WTC11 (cell line): ENCODE measurements at regions not wholly inside any gene's neighbourhood (a gene's known extent, or its start where the extent isn't known, plus 50 kb on each side); places are given as distances from the start of the nearest gene placed in this dataset.

Experiments used
- ATAC-seq: fragments of 200-7000 bp; cut with Tn5 transposase; 2 replicates; pipeline ENCODE4 v1.10.0; 2021; ENCODE audit warnings: mild to moderate bottlenecking, moderate library complexity
- CTCF ChIA-PET: fragments of 300-600 bp; sonication (Branson Sonifier 250); formaldehyde crosslinking; loops from one replicate; lab custom pipeline; 2021; ENCODE audit warnings: antibody characterized with exemption; lab: Charles Lee
- POLR2A ChIA-PET: fragments of 350-600 bp; sonication (Branson Sonifier 250); formaldehyde crosslinking; loops from one replicate; lab custom pipeline; 2021; ENCODE audit warnings: antibody characterized with exemption; lab: Charles Lee
- DNase-seq: peaks from one replicate; pipeline ENCODE4 v3.0.0; 2021; ENCODE audit warnings: low spot score
- H3K27ac Mint-ChIP-seq: 2 replicates; pipeline ENCODE4 v1.8.0; 2021; ENCODE audit warnings: mixed read lengths
- H3K27me3 Mint-ChIP-seq: 2 replicates; pipeline ENCODE4 v1.8.0; 2021; ENCODE audit warnings: low read depth, mild to moderate bottlenecking, moderate library complexity, mixed read lengths
- H3K36me3 Mint-ChIP-seq: 2 replicates; pipeline ENCODE4 v1.8.0; 2021; ENCODE audit warnings: mixed read lengths
- H3K4me1 Mint-ChIP-seq: 2 replicates; pipeline ENCODE4 v1.8.0; 2022; ENCODE audit warnings: mixed read lengths
- H3K4me3 Mint-ChIP-seq: 2 replicates; pipeline ENCODE4 v1.8.0; 2021; ENCODE audit warnings: mild to moderate bottlenecking, moderate library complexity, mixed read lengths
- H3K9me3 Mint-ChIP-seq: 2 replicates; pipeline ENCODE4 v1.8.0; 2021; ENCODE audit warnings: mixed read lengths
- E2F1 ChIP-seq: sonication (generic); formaldehyde crosslinking; IDR thresholded peaks from 2 replicates; pipeline ENCODE4 v1.8.0; 2022; ENCODE audit warnings: mild to moderate bottlenecking, missing genetic modification reagents
- ERG ChIP-seq: fragments of 250-450 bp; sonication (Bioruptor Pico); IDR thresholded peaks from 2 replicates; pipeline ENCODE4 v1.8.0; 2021; ENCODE audit warnings: mild to moderate bottlenecking
- ESRRA ChIP-seq: sonication (generic); formaldehyde crosslinking; IDR thresholded peaks from 2 replicates; pipeline ENCODE4 v1.8.1; 2022; ENCODE audit warnings: mild to moderate bottlenecking, missing genetic modification reagents, borderline replicate concordance
- FOXP1 ChIP-seq: sonication (generic); formaldehyde crosslinking; IDR thresholded peaks from 2 replicates; pipeline ENCODE4 v1.8.0; 2022; ENCODE audit warnings: missing genetic modification reagents, mild to moderate bottlenecking, moderate library complexity, borderline replicate concordance
- GTF2I ChIP-seq: fragments of 250-450 bp; sonication (Bioruptor Pico); conservative IDR thresholded peaks from 2 replicates; pipeline ENCODE4 v1.4.0; 2021; ENCODE audit warnings: mild to moderate bottlenecking
- KAT7 ChIP-seq: sonication (generic); formaldehyde crosslinking; IDR thresholded peaks from 2 replicates; pipeline ENCODE4 v1.8.1; 2023; ENCODE audit warnings: missing genetic modification reagents, mild to moderate bottlenecking, borderline replicate concordance
- MAX ChIP-seq: sonication (generic); formaldehyde crosslinking; IDR thresholded peaks from 2 replicates; pipeline ENCODE4 v1.8.0; 2022; ENCODE audit warnings: mild to moderate bottlenecking, missing genetic modification reagents
- MYBL2 ChIP-seq: sonication (generic); formaldehyde crosslinking; IDR thresholded peaks from 2 replicates; pipeline ENCODE4 v1.8.1; 2023; ENCODE audit warnings: mild to moderate bottlenecking, moderate library complexity, missing genetic modification reagents
- NFATC4 ChIP-seq: fragments of 250-450 bp; sonication (Bioruptor Pico); IDR thresholded peaks from 2 replicates; pipeline ENCODE4 v1.9.0; 2021; ENCODE audit warnings: mild to moderate bottlenecking
- OVOL2 ChIP-seq: fragments of 250-450 bp; sonication (Bioruptor Pico); IDR thresholded peaks from 2 replicates; pipeline ENCODE4 v1.9.0; 2021; ENCODE audit warnings: mild to moderate bottlenecking, borderline replicate concordance
- RORB ChIP-seq: fragments of 250-450 bp; sonication (Bioruptor Pico); IDR thresholded peaks from 2 replicates; pipeline ENCODE4 v1.9.0; 2021; ENCODE audit warnings: mild to moderate bottlenecking
- TCF7 ChIP-seq: sonication (generic); formaldehyde crosslinking; IDR thresholded peaks from 2 replicates; pipeline ENCODE4 v1.8.0; 2022; ENCODE audit warnings: mild to moderate bottlenecking, low read depth, missing genetic modification reagents, moderate library complexity
- TEAD1 ChIP-seq: sonication (generic); formaldehyde crosslinking; IDR thresholded peaks from 2 replicates; pipeline ENCODE4 v1.8.0; 2022; ENCODE audit warnings: mild to moderate bottlenecking, missing genetic modification reagents
- TP53 ChIP-seq: sonication (generic); formaldehyde crosslinking; IDR thresholded peaks from 2 replicates; pipeline ENCODE4 v1.8.1; 2023; ENCODE audit warnings: mild to moderate bottlenecking, missing genetic modification reagents
- USF1 ChIP-seq: sonication (generic); formaldehyde crosslinking; IDR thresholded peaks from 2 replicates; pipeline ENCODE4 v1.8.0; 2022; ENCODE audit warnings: mild to moderate bottlenecking, missing genetic modification reagents
- USF2 ChIP-seq: sonication (generic); formaldehyde crosslinking; IDR thresholded peaks from 2 replicates; pipeline ENCODE4 v1.8.1; 2023; ENCODE audit warnings: mild to moderate bottlenecking, missing genetic modification reagents, moderate library complexity
- ZNF263 ChIP-seq: sonication (generic); formaldehyde crosslinking; IDR thresholded peaks from 2 replicates; pipeline ENCODE4 v1.8.1; 2022; ENCODE audit warnings: low read depth, mild to moderate bottlenecking, moderate library complexity, missing genetic modification reagents
- ZNF396 ChIP-seq: fragments of 250-450 bp; sonication (Bioruptor Pico); IDR thresholded peaks from 2 replicates; pipeline ENCODE4 v1.8.0; 2021; ENCODE audit warnings: mild to moderate bottlenecking, moderate library complexity, borderline replicate concordance
- ZNF416 ChIP-seq: fragments of 250-450 bp; sonication (Bioruptor Pico); IDR thresholded peaks from 2 replicates; pipeline ENCODE4 v1.9.0; 2021; ENCODE audit warnings: mild to moderate bottlenecking, inconsistent platforms
- ZNF423 ChIP-seq: fragments of 250-450 bp; sonication (Bioruptor Pico); IDR thresholded peaks from 2 replicates; pipeline ENCODE4 v2.1.2; 2022; ENCODE audit warnings: mild to moderate bottlenecking, moderate library complexity
- ZNF671 ChIP-seq: fragments of 250-450 bp; sonication (Bioruptor Pico); IDR thresholded peaks from 2 replicates; pipeline ENCODE4 v1.8.0; 2021; ENCODE audit warnings: mild to moderate bottlenecking
- TF ChIP-seq, protein P1 (sequence below): fragments of 250-450 bp; sonication (Bioruptor Pico); conservative IDR thresholded peaks from 2 replicates; pipeline ENCODE4 v1.9.0; 2021; ENCODE audit warnings: mild to moderate bottlenecking
- TF ChIP-seq, protein P2 (sequence below): sonication (generic); formaldehyde crosslinking; IDR thresholded peaks from 2 replicates; pipeline ENCODE4 v1.8.1; 2023; ENCODE audit warnings: mild to moderate bottlenecking, missing genetic modification reagents

GRCh38 chr3:134707908-134708597 lies 57.2 kb upstream of the KY start (continued):
- no peak for TF ChIP-seq USF2 (CRISPR knock-in tag)
- no peak for TF ChIP-seq RORB (CRISPR knock-in tag)
- no peak for TF ChIP-seq TEAD1 (CRISPR knock-in tag)
- TF ChIP-seq, protein P1, sequence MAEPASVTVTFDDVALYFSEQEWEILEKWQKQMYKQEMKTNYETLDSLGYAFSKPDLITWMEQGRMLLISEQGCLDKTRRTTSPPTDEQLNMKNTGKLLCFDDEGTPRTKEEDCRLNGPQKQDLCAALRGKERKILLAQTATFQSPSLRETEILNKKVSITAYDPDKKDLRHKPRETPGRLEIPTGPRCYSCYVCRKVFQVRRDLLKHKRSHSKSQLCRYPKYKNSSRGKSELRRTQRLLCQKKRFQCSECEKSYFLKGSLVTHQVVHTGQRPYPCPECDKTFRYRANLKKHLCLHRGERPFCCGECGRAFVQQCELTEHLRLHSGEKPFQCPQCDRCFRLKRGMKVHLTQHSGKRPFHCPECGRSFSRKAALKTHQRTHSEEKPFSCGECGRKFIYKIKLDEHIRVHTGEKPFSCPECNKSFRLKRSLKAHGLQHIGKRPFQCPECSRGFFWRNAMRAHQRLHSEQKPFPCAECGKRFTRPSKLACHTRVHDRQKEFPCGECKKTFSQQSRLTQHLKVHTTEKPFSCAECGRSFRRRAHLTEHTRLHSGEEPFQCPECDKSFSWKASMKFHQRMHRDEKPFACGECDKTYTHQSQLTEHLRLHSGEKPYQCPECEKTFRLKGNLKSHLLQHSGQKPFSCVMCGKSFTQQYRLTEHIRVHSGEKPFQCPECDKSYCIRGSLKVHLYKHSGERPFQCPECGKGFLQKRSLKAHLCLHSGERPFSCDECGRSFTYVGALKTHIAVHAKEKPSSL (CRISPR knock-in tag), result no peak
- no peak for TF ChIP-seq NFATC4 (CRISPR knock-in tag)
- TF ChIP-seq MAX (CRISPR knock-in tag), result no peak
- TF ChIP-seq, protein P2, sequence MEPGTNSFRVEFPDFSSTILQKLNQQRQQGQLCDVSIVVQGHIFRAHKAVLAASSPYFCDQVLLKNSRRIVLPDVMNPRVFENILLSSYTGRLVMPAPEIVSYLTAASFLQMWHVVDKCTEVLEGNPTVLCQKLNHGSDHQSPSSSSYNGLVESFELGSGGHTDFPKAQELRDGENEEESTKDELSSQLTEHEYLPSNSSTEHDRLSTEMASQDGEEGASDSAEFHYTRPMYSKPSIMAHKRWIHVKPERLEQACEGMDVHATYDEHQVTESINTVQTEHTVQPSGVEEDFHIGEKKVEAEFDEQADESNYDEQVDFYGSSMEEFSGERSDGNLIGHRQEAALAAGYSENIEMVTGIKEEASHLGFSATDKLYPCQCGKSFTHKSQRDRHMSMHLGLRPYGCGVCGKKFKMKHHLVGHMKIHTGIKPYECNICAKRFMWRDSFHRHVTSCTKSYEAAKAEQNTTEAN (CRISPR knock-in tag), result no peak
- TF ChIP-seq ZNF416 (CRISPR knock-in tag), result no peak
- TF ChIP-seq ZNF263 (CRISPR knock-in tag), result no peak
- no peak for TF ChIP-seq TP53

DNA sequence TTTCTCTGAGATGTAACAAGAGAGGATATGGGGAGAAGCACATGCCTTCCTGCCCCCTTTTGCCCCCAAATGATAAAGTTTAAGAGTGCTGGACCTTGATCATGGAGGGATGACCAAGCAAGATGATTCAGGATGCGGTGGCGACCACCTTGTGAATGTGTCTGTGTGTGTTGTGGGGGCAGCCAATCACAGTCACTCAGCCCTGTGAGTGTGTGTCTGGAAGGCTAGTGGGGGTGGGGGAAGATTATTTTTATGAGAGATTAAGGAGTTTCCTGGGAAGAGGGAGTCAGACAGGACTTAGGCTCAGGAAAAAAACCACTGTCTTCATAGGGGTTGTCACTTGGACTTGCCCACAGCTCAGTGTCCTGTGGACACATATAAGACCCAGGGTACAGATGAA lies 57.8 kb upstream of the KY start:
- H3K4me1 Mint-ChIP-seq, result no peaks in the 10 kb centered on the region
- no peak overlapping the region for H3K4me3 Mint-ChIP-seq
- ChIA-PET POLR2A (no interaction called here), CTCF (interaction anchor here (1.4 to 2.4 kb wide), 2 partner anchors 31 to 47 kb away, joined by 4 to 8 read pairs; no protein-coding TSS in a partner anchor)
- no peak for DNase-seq
- H3K36me3 Mint-ChIP-seq, result no peaks in the 10 kb centered on the region
- no peak for ATAC-seq
- peaks cover 2% of the 10 kb centered on the region; the same call in 1 of the 2 replicates for H3K27me3 Mint-ChIP-seq
- no peak overlapping the region for H3K27ac Mint-ChIP-seq
- no peaks in the 10 kb centered on the region for H3K9me3 Mint-ChIP-seq
- TF ChIP-seq USF1 (no peak), ZNF396 (CRISPR knock-in tag) (no peak), TCF7 (CRISPR knock-in tag) (no peak), KAT7 (CRISPR knock-in tag) (no peak), ESRRA (no peak), E2F1 (CRISPR knock-in tag) (no peak), USF2 (CRISPR knock-in tag) (no peak), ZNF423 (CRISPR knock-in tag) (no peak), MYBL2 (CRISPR knock-in tag) (no peak), FOXP1 (CRISPR knock-in tag) (no peak), ZNF671 (CRISPR knock-in tag) (no peak), OVOL2 (CRISPR knock-in tag) (no peak), GTF2I (CRISPR knock-in tag) (no peak), ERG (CRISPR knock-in tag) (no peak)
- TF ChIP-seq, protein P1 (CRISPR knock-in tag), result no peak
